Heart right ventricle (tissue), 16 donors: ENCODE measurements at regions not wholly inside any gene's neighbourhood (a gene's known extent, or its start where the extent isn't known, plus 50 kb on each side); places are given as distances from the start of the nearest gene placed in this dataset.

Experiments used
- ATAC-seq, 8 donors: fragments of 200-7000 bp; cut with Tn5 transposase; one replicate each; pipeline ENCODE4 v1.9.1; 2020; ENCODE audit warnings: mild to moderate bottlenecking in 8 of 8, moderate library complexity in 8 of 8, moderate number of reproducible peaks in 1 of 8
- DNase-seq, 2 donors: peaks; one replicate each; pipeline ENCODE4 v3.0.0-alpha.2; 2020
- H3K27ac ChIP-seq, 10 donors: fragments of 200-600 bp; sonication (generic) in 2 of 10; one replicate each; pipeline versions ENCODE4 v1.5.0 to v1.8.0; 2020 to 2022; ENCODE audit warnings: mild to moderate bottlenecking in 3 of 10
- H3K27me3 ChIP-seq, 7 donors: fragments of 200-600 bp; one replicate each; pipeline ENCODE4 v1.8.0; 2021 to 2022; ENCODE audit warnings: mild to moderate bottlenecking in 2 of 7
- H3K36me3 ChIP-seq, 9 donors: fragments of 200-600 bp; sonication (generic) in 1 of 9; one replicate each; pipeline versions ENCODE4 v1.5.0 to v1.8.0; 2020 to 2022; ENCODE audit warnings: mild to moderate bottlenecking in 2 of 9
- H3K4me1 ChIP-seq, 9 donors: fragments of 200-600 bp; sonication (generic) in 1 of 9; one replicate each; pipeline versions ENCODE4 v1.5.0 to v1.8.0; 2020 to 2022; ENCODE audit warnings: mild to moderate bottlenecking in 4 of 9
- H3K4me3 ChIP-seq, 10 donors: fragments of 200-600 bp; sonication (generic) in 2 of 10; one replicate each; pipeline versions ENCODE4 v1.5.0 to v1.8.0; 2020 to 2022; ENCODE audit warnings: mild to moderate bottlenecking in 7 of 10, moderate library complexity in 2 of 10
- H3K9me3 ChIP-seq, 11 donors: fragments of 200-600 bp in 10 of 11; sonication (generic) in 2 of 11; one replicate each; pipeline versions ENCODE4 v1.5.0 to v1.8.0; 2013 to 2022; ENCODE audit warnings: mild to moderate bottlenecking in 2 of 11, control low read depth in 1 of 11, moderate library complexity in 1 of 11
- CTCF ChIP-seq, 9 donors: fragments of 200-600 bp; sonication (generic) in 2 of 9; IDR thresholded peaks; one replicate each; pipeline versions ENCODE4 v1.5.0 to v1.8.0; 2021 to 2022; ENCODE audit warnings: antibody characterized with exemption in 9 of 9, mild to moderate bottlenecking in 5 of 9, moderate library complexity in 1 of 9
- WGBS, 2 donors: extraction: QIAGEN DNeasy Blood & Tissue Kit; methylation state at CpG; one replicate each; pipeline ENCODE4 v1.1.7; 2013; ENCODE audit warnings: inconsistent platforms in 1 of 2; 5-methylcytosine and 5-hydroxymethylcytosine counted together
- intact Hi-C, 10 donors: fragments of 100-400 bp; cut with DNase I; formaldehyde crosslinking; loops; one replicate each; pipeline versions ENCODE4 v1.11.1 to v1.14.2; 2022
- donor health status: Arrhythmogenic right ventricular cardiomyopathy.
- donor health status: ischemic (EF 13 %, LVEDD 7.1; RV severe dilation, severe dysfunction).
- donor health status: healthy with polysubstance abuse.
- donor health status: DM: no; HTN: yes; CAD: no.
- donor health status: DM: no; HTN: no; CAD: no.
- donor health status: ischemic (EF 25% LVEDD 6.9; RV normal size, moderate dysfunction).
- donor health status: ischemic (EF 25% LVEDD 5.7; RV mildly dilated, moderate dysfunction).
- donor health status: healthy.
- donor health status: DM: yes; HTN: yes; CAD: no.
- donor health status: Ischemic cardiomyopathy.
- donor health status: ischemic (EF 35%, LVEDD 5.7; RV mildly dilated, moderate dysfunction).
- donor health status: nonischemic (EF 11% LVEDD 7.7; RV severe dilation, severe dysfunction).
- donor health status: DM: yes; HTN: yes; CAD: no.
- donor health status: PGD.
- donor health status: ischemic (EF 29% LVEDD 5.4; RV normal size, mild dysfunction).
- donor health status: nonischemic (EF 23%, LVEDD 6.1; RV moderate dilation, normal function).

- 95% methylated on average over 4 of the region's 4 CpGs for WGBS, 2 donors
- no peak for ATAC-seq
- intact Hi-C loops: loop anchor here in 3 of 10 donors (10.0 kb wide), 2 partner anchors 86 to 376 kb away; no protein-coding TSS in a partner anchor
- H3K36me3 ChIP-seq: no peaks in the 10 kb centered on the region
- H3K4me1 ChIP-seq: no peaks in the 10 kb centered on the region
- H3K27me3 ChIP-seq: no peaks in the 10 kb centered on the region
- H3K9me3 ChIP-seq: no peaks in the 10 kb centered on the region
- DNase-seq: no peak
- H3K27ac ChIP-seq: no peak overlapping the region
- H3K4me3 ChIP-seq: no peak overlapping the region
- no peak for TF ChIP-seq CTCF (IDR thresholded peaks at IDR 0.05)
Measured at GRCh38 chr7:148950806-148951205, 66.7 kb upstream of the EZH2 start.

GRCh38 chr7:148944935-148945934, 61.1 kb upstream of the EZH2 start:
- TF ChIP-seq CTCF (IDR thresholded peaks at IDR 0.05): no peak
- no peak for DNase-seq
- Histone ChIP-seq H3K27me3 (no peaks in the 10 kb centered on the region), H3K4me1 (peaks cover 0 to 17% (median 9%) of the 10 kb centered on the region in 9 donors), H3K36me3 (no peaks in the 10 kb centered on the region), H3K27ac (no peak overlapping the region), H3K9me3 (peaks cover 0 to 5% (median 0%) of the 10 kb centered on the region in 11 donors), H3K4me3 (no peak overlapping the region)
- intact Hi-C loops: loop anchor here in 5 of 10 donors (5.0 to 10.0 kb wide), 3 partner anchors 60 to 250 kb away; partner anchors contain the start of genes EZH2 (in 4 of the 5) and CUL1 (in 1 of the 5)
- no peak for ATAC-seq
- WGBS, 2 donors: 61 to 62% methylated on average over 8 of the region's 8 CpGs

- H3K27me3 ChIP-seq: no peaks in the 10 kb centered on the region
- H3K9me3 ChIP-seq: peaks cover 0 to 5% (median 0%) of the 10 kb centered on the region in 11 donors
- WGBS, 2 donors: 14 to 15% methylated on average over 17 of the region's 17 CpGs
- peak in 8 of 9 donors; percentile 11 to 48 (median 38) for TF ChIP-seq CTCF (IDR thresholded peaks at IDR 0.05)
- no peaks in the 10 kb centered on the region for H3K36me3 ChIP-seq
- H3K4me3 ChIP-seq: peak overlapping the region; percentile 33 to 99 (median 68)
- H3K4me1 ChIP-seq: peaks cover 0 to 19% (median 9%) of the 10 kb centered on the region in 9 donors
- peak in 7 of 8 donors; percentile 13 to 70 (median 48) for ATAC-seq
- peak overlapping the region in 9 of 10 donors; percentile 18 to 93 (median 81) for H3K27ac ChIP-seq
- peak; percentile 37 to 44 for DNase-seq
- intact Hi-C loops: loop anchor here in 6 of 10 donors (1.0 to 10.0 kb wide), 7 partner anchors 21 to 247 kb away; partner anchors contain the start of genes EZH2 (in 6 of the 6) and CUL1 (in 1 of the 6)
Measured at GRCh38 chr7:148941598-148942275, 57.6 kb upstream of the EZH2 start.
